Suprapubic skin (tissue), 4 donors: ENCODE measurements at regions not wholly inside any gene's neighbourhood (a gene's known extent, or its start where the extent isn't known, plus 50 kb on each side); places are given as distances from the start of the nearest gene placed in this dataset.

ENCODE experiments used
- DNase-seq, 2 donors: peaks; one replicate each; pipeline ENCODE4 v3.0.0-alpha.2; 2019; ENCODE audit warnings: low spot score in 2 of 2
- H3K27ac ChIP-seq: fragments of 200-600 bp; sonication (generic); one replicate; pipeline ENCODE4 v1.5.1; 2019
- H3K27me3 ChIP-seq: fragments of 200-600 bp; sonication (generic); one replicate; pipeline ENCODE4 v1.5.1; 2019
- H3K36me3 ChIP-seq: fragments of 200-600 bp; sonication (generic); one replicate; pipeline ENCODE4 v1.5.1; 2019
- H3K4me1 ChIP-seq: fragments of 200-600 bp; sonication (generic); one replicate; pipeline ENCODE4 v1.5.1; 2019
- H3K4me3 ChIP-seq: fragments of 200-600 bp; sonication (generic); one replicate; pipeline ENCODE4 v1.5.1; 2019; ENCODE audit warnings: mild to moderate bottlenecking
- H3K9me3 ChIP-seq: fragments of 200-600 bp; sonication (generic); one replicate; pipeline ENCODE4 v1.5.1; 2019
- EP300 ChIP-seq: sonication (generic); formaldehyde crosslinking; IDR thresholded peaks from one replicate; pipeline ENCODE4 v1.6.1; 2017; ENCODE audit warnings: antibody characterized with exemption
- POLR2A ChIP-seq, 2 donors: fragments of 450-650 bp; IDR thresholded peaks; one replicate each; pipeline ENCODE4 v1.6.1; 2017; ENCODE audit warnings: antibody characterized with exemption in 2 of 2, mild to moderate bottlenecking in 2 of 2, moderate library complexity in 2 of 2
- POLR2AphosphoS5 ChIP-seq, 3 donors: sonication (generic); formaldehyde crosslinking; IDR thresholded peaks; one replicate each; pipeline ENCODE4 v1.6.1; 2017; ENCODE audit warnings: antibody characterized with exemption in 3 of 3
- WGBS: methylation state at CpG from one replicate; pipeline ENCODE4 v1.1.5; 2018; 5-methylcytosine and 5-hydroxymethylcytosine counted together
- TF ChIP-seq, protein P1 (sequence below), 2 donors: fragments of 200-600 bp in 1 of 2; fragments of 450-650 bp in 1 of 2; sonication (generic) in 1 of 2; IDR thresholded peaks; one replicate each; pipeline ENCODE4 v1.5.1; 2016 to 2019; ENCODE audit warnings: antibody characterized with exemption in 2 of 2, mild to moderate bottlenecking in 1 of 2, moderate library complexity in 1 of 2

DNA sequence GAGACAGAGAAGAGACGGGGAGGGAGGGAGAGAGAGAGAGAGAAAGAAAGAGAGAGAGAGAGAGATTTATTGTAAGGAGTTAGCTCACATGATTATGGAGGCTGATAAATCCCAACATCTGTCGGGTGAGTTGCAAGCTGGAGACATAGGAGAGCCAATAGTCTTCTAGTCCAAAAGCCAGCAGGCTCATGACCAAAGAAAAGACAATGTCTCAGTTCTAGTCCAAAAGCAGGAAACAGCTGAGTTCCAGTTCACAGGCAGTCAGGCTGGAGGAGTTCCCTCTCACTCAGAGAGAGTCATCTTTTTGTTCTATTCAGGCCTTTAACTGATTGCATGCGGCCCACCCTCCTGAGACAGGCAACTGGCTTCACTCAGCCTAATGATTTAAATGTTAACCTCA, 416.6 kb downstream of the PREX1 start:
- no peaks in the 10 kb centered on the region for H3K9me3 ChIP-seq
- peaks cover 11% of the 10 kb centered on the region for H3K27me3 ChIP-seq
- DNase-seq = no peak
- no peaks in the 10 kb centered on the region for H3K4me1 ChIP-seq
- 46% methylated on average over 3 of the region's 3 CpGs for WGBS
- no peak for TF ChIP-seq EP300
- TF ChIP-seq, protein P1, sequence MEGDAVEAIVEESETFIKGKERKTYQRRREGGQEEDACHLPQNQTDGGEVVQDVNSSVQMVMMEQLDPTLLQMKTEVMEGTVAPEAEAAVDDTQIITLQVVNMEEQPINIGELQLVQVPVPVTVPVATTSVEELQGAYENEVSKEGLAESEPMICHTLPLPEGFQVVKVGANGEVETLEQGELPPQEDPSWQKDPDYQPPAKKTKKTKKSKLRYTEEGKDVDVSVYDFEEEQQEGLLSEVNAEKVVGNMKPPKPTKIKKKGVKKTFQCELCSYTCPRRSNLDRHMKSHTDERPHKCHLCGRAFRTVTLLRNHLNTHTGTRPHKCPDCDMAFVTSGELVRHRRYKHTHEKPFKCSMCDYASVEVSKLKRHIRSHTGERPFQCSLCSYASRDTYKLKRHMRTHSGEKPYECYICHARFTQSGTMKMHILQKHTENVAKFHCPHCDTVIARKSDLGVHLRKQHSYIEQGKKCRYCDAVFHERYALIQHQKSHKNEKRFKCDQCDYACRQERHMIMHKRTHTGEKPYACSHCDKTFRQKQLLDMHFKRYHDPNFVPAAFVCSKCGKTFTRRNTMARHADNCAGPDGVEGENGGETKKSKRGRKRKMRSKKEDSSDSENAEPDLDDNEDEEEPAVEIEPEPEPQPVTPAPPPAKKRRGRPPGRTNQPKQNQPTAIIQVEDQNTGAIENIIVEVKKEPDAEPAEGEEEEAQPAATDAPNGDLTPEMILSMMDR (IDR thresholded peaks at IDR 0.05) = no peak
- no peak for TF ChIP-seq POLR2AphosphoS5 (IDR thresholded peaks at IDR 0.05)
- TF ChIP-seq POLR2A (IDR thresholded peaks at IDR 0.05) = no peak
- H3K36me3 ChIP-seq = no peaks in the 10 kb centered on the region
- no peak overlapping the region for H3K4me3 ChIP-seq
- no peak overlapping the region for H3K27ac ChIP-seq

DNA sequence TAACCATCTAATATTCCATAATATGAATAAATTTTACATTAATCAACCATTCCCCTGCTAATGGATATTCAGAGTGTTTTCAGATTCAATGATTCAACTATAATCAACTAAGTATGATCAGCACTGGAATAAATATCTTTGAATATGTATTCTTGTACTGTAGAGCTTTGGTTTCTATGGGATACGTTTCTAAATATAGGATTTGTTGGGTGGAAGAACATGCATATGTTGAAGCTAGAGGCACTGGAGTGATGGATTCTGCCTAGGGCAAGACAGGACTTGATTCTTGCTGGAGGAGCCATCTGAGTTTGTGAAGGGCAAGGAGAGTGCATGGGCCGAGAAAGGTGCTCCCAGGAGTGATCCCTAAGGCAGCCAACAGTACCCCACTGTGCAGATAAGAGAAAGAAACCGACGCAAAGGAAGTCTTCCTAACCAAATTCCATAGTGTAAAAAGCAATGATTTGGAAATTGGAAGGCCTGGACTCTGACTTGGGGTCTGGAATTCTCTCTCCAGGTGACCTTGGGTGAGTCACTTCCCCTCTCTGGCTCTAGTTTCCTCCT, 418.7 kb downstream of the PREX1 start:
- Histone ChIP-seq H3K4me1 (no peaks in the 10 kb centered on the region), H3K4me3 (no peak overlapping the region), H3K36me3 (no peaks in the 10 kb centered on the region), H3K27me3 (peaks cover 8% of the 10 kb centered on the region), H3K27ac (no peak overlapping the region), H3K9me3 (no peaks in the 10 kb centered on the region)
- DNase-seq = no peak
- TF ChIP-seq POLR2AphosphoS5 (IDR thresholded peaks at IDR 0.05) (no peak), POLR2A (IDR thresholded peaks at IDR 0.05) (no peak), EP300 (no peak)
- TF ChIP-seq, protein P1 (IDR thresholded peaks at IDR 0.05) = no peak
- 91% methylated on average over 4 of the region's 4 CpGs for WGBS

DNA sequence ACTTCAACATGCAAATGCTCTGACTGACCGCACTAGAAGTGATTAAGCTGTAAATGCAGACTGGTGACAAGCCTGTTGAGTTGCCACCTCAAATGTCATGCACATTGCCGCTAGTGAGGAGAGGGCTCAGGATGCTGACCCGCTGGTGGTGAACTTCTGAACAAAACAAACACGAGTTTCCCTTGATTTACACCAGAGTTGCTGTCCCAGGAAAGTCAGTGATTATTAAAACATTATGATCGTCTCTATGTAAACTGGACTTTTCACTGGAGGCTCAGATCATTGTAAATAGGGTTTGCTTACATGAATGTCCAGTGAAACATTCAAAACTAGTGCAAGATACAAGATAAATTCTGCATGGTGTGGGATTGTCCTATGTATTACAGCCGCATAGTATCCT, 420.1 kb downstream of the PREX1 start:
- WGBS = 75% methylated on average over 6 of the region's 6 CpGs
- peaks cover 11% of the 10 kb centered on the region for H3K27me3 ChIP-seq
- no peaks in the 10 kb centered on the region for H3K4me1 ChIP-seq
- H3K4me3 ChIP-seq = no peak overlapping the region
- TF ChIP-seq EP300 (no peak), POLR2A (IDR thresholded peaks at IDR 0.05) (no peak), POLR2AphosphoS5 (IDR thresholded peaks at IDR 0.05) (no peak)
- TF ChIP-seq, protein P1 (IDR thresholded peaks at IDR 0.05) = no peak
- DNase-seq = no peak
- H3K9me3 ChIP-seq = no peaks in the 10 kb centered on the region
- no peak overlapping the region for H3K27ac ChIP-seq
- no peaks in the 10 kb centered on the region for H3K36me3 ChIP-seq

DNA sequence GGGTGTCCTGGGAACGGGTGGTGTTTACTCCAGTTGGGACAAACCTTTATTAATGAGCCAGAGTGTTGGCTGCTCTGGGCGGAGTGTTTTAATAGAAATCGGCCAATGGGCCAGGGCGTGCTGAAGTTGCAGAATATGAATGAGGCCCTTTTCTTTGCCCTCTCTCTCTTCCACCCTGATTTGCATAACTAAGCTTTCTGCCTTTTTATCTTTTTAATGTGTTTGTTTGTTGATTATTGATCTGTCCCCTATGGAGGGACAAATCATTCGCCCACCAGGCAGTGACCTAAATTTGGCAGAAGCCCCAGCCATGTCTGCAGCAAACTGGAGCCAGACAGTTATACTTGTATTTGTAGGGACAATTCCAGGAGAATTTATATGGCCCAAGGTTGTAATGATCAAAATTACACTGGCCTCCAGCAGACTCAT, 420.9 kb downstream of the PREX1 start:
- no peaks in the 10 kb centered on the region for H3K36me3 ChIP-seq
- H3K4me3 ChIP-seq = no peak overlapping the region
- TF ChIP-seq, protein P1 (IDR thresholded peaks at IDR 0.05) = no peak
- TF ChIP-seq POLR2A (IDR thresholded peaks at IDR 0.05) = no peak
- 44% methylated on average over 5 of the region's 5 CpGs for WGBS
- DNase-seq = no peak
- peaks cover 13% of the 10 kb centered on the region for H3K27me3 ChIP-seq
- no peak overlapping the region for H3K27ac ChIP-seq
- H3K4me1 ChIP-seq = no peaks in the 10 kb centered on the region
- no peaks in the 10 kb centered on the region for H3K9me3 ChIP-seq

DNA sequence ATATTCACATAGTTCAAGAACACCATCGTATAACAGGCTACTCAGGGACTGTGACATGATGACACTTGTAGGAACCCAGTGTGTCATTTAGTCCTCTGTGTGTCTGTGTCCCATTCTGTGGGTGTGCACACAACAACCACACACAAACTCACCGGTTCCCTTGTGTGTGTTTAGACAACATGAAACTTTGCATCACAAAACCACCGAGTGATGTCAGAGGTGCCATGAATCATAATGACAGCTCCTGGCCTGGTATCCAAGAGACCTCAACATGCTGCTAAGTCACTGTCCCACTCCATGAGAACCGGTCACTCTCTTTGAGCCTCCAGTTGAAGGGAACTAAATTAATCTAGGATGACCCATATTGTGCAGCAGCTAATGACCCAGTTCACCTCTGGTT, 421.3 kb downstream of the PREX1 start:
- no peak for TF ChIP-seq POLR2A (IDR thresholded peaks at IDR 0.05)
- TF ChIP-seq EP300 = no peak
- TF ChIP-seq POLR2AphosphoS5 (IDR thresholded peaks at IDR 0.05) = no peak
- TF ChIP-seq, protein P1 (IDR thresholded peaks at IDR 0.05) = no peak
- peaks cover 14% of the 10 kb centered on the region for H3K27me3 ChIP-seq
- no peak overlapping the region for H3K4me3 ChIP-seq
- H3K9me3 ChIP-seq = no peaks in the 10 kb centered on the region
- H3K27ac ChIP-seq = no peak overlapping the region
- H3K4me1 ChIP-seq = no peaks in the 10 kb centered on the region
- DNase-seq = no peak
- H3K36me3 ChIP-seq = no peaks in the 10 kb centered on the region
- 76% methylated on average over 4 of the region's 4 CpGs for WGBS
